Tibial nerve (tissue), 4 donors: ENCODE measurements at regions not wholly inside any gene's neighbourhood (a gene's known extent, or its start where the extent isn't known, plus 50 kb on each side); places are given as distances from the start of the nearest gene placed in this dataset.

ENCODE experiments used
- DNase-seq, 2 donors: peaks; one replicate each; pipeline ENCODE4 v3.0.0-alpha.2; 2019; ENCODE audit warnings: low spot score in 2 of 2
- H3K27ac ChIP-seq, 4 donors: fragments of 200-600 bp; sonication (generic) in 3 of 4; one replicate each; pipeline ENCODE4 v1.5.1; 2017 to 2019; ENCODE audit warnings: mild to moderate bottlenecking in 1 of 4
- H3K27me3 ChIP-seq, 2 donors: fragments of 200-600 bp; sonication (generic) in 1 of 2; one replicate each; pipeline versions ENCODE4 v1.5.1 to v1.6.0; 2017 to 2019
- H3K36me3 ChIP-seq, 3 donors: fragments of 200-600 bp; sonication (generic); one replicate each; pipeline ENCODE4 v1.5.1; 2018 to 2019
- H3K4me1 ChIP-seq, 4 donors: fragments of 200-600 bp; sonication (generic) in 3 of 4; one replicate each; pipeline ENCODE4 v1.5.1; 2017 to 2019
- H3K4me3 ChIP-seq, 4 donors: fragments of 200-600 bp; sonication (generic) in 3 of 4; one replicate each; pipeline ENCODE4 v1.5.1; 2017 to 2019; ENCODE audit warnings: mild to moderate bottlenecking in 1 of 4, moderate library complexity in 1 of 4
- H3K9me3 ChIP-seq, 4 donors: fragments of 200-600 bp; sonication (generic) in 3 of 4; one replicate each; pipeline ENCODE4 v1.5.1; 2017 to 2019
- CTCF ChIP-seq, 5 experiments: fragments of 200-600 bp in 3 of 5; fragments of 450-650 bp in 2 of 5; sonication (generic) in 3 of 5; IDR thresholded peaks; one replicate each; pipeline ENCODE4 v1.5.1; 2016 to 2019; ENCODE audit warnings: antibody characterized with exemption in 5 of 5, mild to moderate bottlenecking in 3 of 5, moderate library complexity in 2 of 5
- EP300 ChIP-seq, 2 donors: sonication (generic); formaldehyde crosslinking; IDR thresholded peaks; one replicate each; pipeline ENCODE4 v1.6.1; 2017; ENCODE audit warnings: antibody characterized with exemption in 2 of 2, mild to moderate bottlenecking in 1 of 2
- POLR2A ChIP-seq, 2 donors: fragments of 450-650 bp; IDR thresholded peaks; one replicate each; pipeline ENCODE4 v1.6.1; 2017; ENCODE audit warnings: antibody characterized with exemption in 2 of 2, mild to moderate bottlenecking in 2 of 2, moderate library complexity in 2 of 2
- WGBS, 2 donors: methylation state at CpG; one replicate each; pipeline ENCODE4 v1.1.5; 2018; 5-methylcytosine and 5-hydroxymethylcytosine counted together

- Histone ChIP-seq H3K4me3 (no peak overlapping the region), H3K36me3 (no peaks in the 10 kb centered on the region), H3K27me3 (no peaks in the 10 kb centered on the region), H3K9me3 (no peaks in the 10 kb centered on the region), H3K27ac (no peak overlapping the region), H3K4me1 (no peaks in the 10 kb centered on the region)
- no peak for DNase-seq
- WGBS, 2 donors, result 76 to 85% methylated on average over 3 of the region's 3 CpGs
- TF ChIP-seq POLR2A (IDR thresholded peaks at IDR 0.05) (no peak), CTCF (IDR thresholded peaks at IDR 0.05) (no peak), EP300 (IDR thresholded peaks at IDR 0.05) (no peak)
Measured at GRCh38 chr7:48755061-48755555, 169.2 kb upstream of the CDC14C start.

GRCh38 chr7:48759431-48760080, 164.8 kb upstream of the CDC14C start:
- H3K36me3 ChIP-seq, result no peaks in the 10 kb centered on the region

GRCh38 chr7:48760528-48761265, 163.7 kb upstream of the CDC14C start:
- no peak overlapping the region for H3K27ac ChIP-seq
- WGBS, 2 donors, result 57 to 65% methylated on average over 5 of the region's 5 CpGs
- DNase-seq, result no peak

More at GRCh38 chr7:48759431-48760080, 164.8 kb upstream of the CDC14C start:
- DNase-seq, result no peak
- H3K4me3 ChIP-seq, result no peak overlapping the region
- 0% methylated on average over 1 of the region's 1 CpG for WGBS, 2 donors
- H3K27me3 ChIP-seq, result no peaks in the 10 kb centered on the region
- no peaks in the 10 kb centered on the region for H3K4me1 ChIP-seq
- TF ChIP-seq EP300 (IDR thresholded peaks at IDR 0.05), result no peak
- no peak for TF ChIP-seq POLR2A (IDR thresholded peaks at IDR 0.05)
- no peak for TF ChIP-seq CTCF (IDR thresholded peaks at IDR 0.05)
- no peak overlapping the region for H3K27ac ChIP-seq
- H3K9me3 ChIP-seq, result no peaks in the 10 kb centered on the region

GRCh38 chr7:48780862-48781261, 143.5 kb upstream of the CDC14C start:
- 88 to 90% methylated on average over 1 of the region's 1 CpG for WGBS, 2 donors
- no peak for TF ChIP-seq EP300 (IDR thresholded peaks at IDR 0.05)
- no peak for TF ChIP-seq CTCF (IDR thresholded peaks at IDR 0.05)
- TF ChIP-seq POLR2A (IDR thresholded peaks at IDR 0.05), result no peak
- no peak for DNase-seq
- H3K36me3 ChIP-seq, result no peaks in the 10 kb centered on the region
- H3K27me3 ChIP-seq, result no peaks in the 10 kb centered on the region
- H3K9me3 ChIP-seq, result no peaks in the 10 kb centered on the region
- H3K4me3 ChIP-seq, result no peak overlapping the region
- no peak overlapping the region for H3K27ac ChIP-seq
- no peaks in the 10 kb centered on the region for H3K4me1 ChIP-seq

More at GRCh38 chr7:48760528-48761265, 163.7 kb upstream of the CDC14C start:
- Histone ChIP-seq H3K36me3 (no peaks in the 10 kb centered on the region), H3K4me1 (no peaks in the 10 kb centered on the region), H3K4me3 (no peak overlapping the region), H3K9me3 (no peaks in the 10 kb centered on the region), H3K27me3 (no peaks in the 10 kb centered on the region)
- TF ChIP-seq POLR2A (IDR thresholded peaks at IDR 0.05), result no peak

- DNase-seq, result no peak
- TF ChIP-seq CTCF (IDR thresholded peaks at IDR 0.05), result no peak
- TF ChIP-seq POLR2A (IDR thresholded peaks at IDR 0.05), result no peak
- TF ChIP-seq EP300 (IDR thresholded peaks at IDR 0.05), result no peak
- Histone ChIP-seq H3K4me3 (no peak overlapping the region), H3K4me1 (no peaks in the 10 kb centered on the region), H3K27ac (no peak overlapping the region), H3K9me3 (no peaks in the 10 kb centered on the region), H3K36me3 (no peaks in the 10 kb centered on the region), H3K27me3 (no peaks in the 10 kb centered on the region)
- 41 to 45% methylated on average over 3 of the region's 3 CpGs for WGBS, 2 donors
Measured at GRCh38 chr7:48781752-48782151, 142.6 kb upstream of the CDC14C start.
